Activated naive CD4-positive, alpha-beta T cell treated with anti-CD3 and anti-CD28 coated beads, Interleukin-2, amount 50 U/mL, for 24 hours (primary cell): ENCODE measurements at regions not wholly inside any gene's neighbourhood (a gene's known extent, or its start where the extent isn't known, plus 50 kb on each side); places are given as distances from the start of the nearest gene placed in this dataset.
"Not testable (repeated sequence)": the region's sequence is repeated elsewhere in the genome, so short reads cannot be mapped to it uniquely, and the experiment has no call there.

ENCODE experiments used
- H3K27ac Mint-ChIP-seq: one replicate; pipeline ENCODE4 v1.8.0; 2021; ENCODE audit warnings: mild to moderate bottlenecking, mixed read lengths
- H3K27me3 Mint-ChIP-seq: one replicate; pipeline ENCODE4 v1.8.0; 2021; ENCODE audit warnings: mixed read lengths
- H3K36me3 Mint-ChIP-seq: one replicate; pipeline ENCODE4 v1.8.0; 2021; ENCODE audit warnings: mixed read lengths
- H3K4me1 Mint-ChIP-seq: one replicate; pipeline ENCODE4 v1.8.0; 2021; ENCODE audit warnings: mixed read lengths
- H3K4me3 Mint-ChIP-seq: one replicate; pipeline ENCODE4 v1.8.0; 2021; ENCODE audit warnings: mild to moderate bottlenecking, mixed read lengths
- H3K9me3 Mint-ChIP-seq: one replicate; pipeline ENCODE4 v1.8.0; 2021; ENCODE audit warnings: mixed read lengths

DNA sequence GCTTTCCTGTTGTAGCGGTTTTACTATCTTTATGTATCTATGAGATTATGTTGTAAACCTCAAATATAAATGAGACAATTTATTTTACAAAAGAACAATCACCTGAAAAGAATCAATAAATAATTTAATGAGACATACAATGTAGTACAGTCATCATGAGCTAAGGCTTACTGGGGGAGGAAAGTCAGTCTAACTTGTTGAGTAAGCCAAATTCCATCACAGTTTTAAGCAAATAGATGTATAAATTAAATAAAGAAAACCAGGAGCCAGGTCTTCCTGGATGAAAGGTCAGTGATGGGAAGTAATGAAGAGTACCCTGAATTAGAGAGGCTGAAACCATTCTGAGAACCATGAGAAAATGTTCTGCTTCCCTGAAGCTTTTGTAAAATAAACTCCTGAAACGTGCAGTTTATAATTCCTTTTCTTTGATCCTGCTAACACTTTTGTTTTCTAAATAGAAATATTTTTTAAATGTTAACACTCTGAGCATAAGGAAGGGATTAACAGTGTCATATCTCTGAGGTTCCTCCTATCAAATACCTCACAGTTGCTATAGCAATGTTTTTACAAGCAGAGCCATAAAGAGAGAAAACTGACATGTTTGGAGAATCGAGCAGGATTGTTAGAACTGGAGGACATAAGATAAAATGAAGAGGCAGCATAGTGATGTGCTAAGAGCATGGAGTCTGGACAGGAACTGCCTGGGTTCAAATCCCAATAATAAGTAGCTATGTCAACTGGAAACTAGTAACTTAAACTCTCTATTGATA lies 444.9 kb upstream of the FOXG1 start:
- H3K4me3 Mint-ChIP-seq, result no peak overlapping the region
- no peaks in the 10 kb centered on the region for H3K9me3 Mint-ChIP-seq
- H3K4me1 Mint-ChIP-seq, result no peaks in the 10 kb centered on the region
- no peaks in the 10 kb centered on the region for H3K36me3 Mint-ChIP-seq
- H3K27ac Mint-ChIP-seq, result no peak overlapping the region
- H3K27me3 Mint-ChIP-seq, result no peaks in the 10 kb centered on the region

DNA sequence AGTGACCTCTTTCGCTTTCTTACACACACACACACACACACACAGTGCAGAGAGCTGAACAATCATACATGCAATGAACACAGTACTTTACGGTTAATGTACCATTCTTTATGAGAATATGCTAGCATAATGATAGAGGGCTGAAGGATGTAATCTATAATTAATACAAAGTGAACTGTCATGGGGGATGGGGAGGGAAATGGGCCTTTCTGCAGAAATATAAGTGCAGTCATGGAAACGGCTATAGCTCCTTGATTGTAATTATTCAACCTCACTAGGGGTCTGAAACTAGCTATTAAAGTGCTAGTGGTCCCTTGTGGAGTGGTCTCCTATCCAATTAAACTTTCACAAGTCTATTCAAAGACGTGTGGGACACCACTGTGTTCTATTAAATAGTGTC lies 443.2 kb upstream of the FOXG1 start:
- no peaks in the 10 kb centered on the region for H3K9me3 Mint-ChIP-seq
- H3K36me3 Mint-ChIP-seq, result no peaks in the 10 kb centered on the region
- no peak overlapping the region for H3K27ac Mint-ChIP-seq
- no peaks in the 10 kb centered on the region for H3K27me3 Mint-ChIP-seq
- H3K4me3 Mint-ChIP-seq, result no peak overlapping the region
- H3K4me1 Mint-ChIP-seq, result no peaks in the 10 kb centered on the region

DNA sequence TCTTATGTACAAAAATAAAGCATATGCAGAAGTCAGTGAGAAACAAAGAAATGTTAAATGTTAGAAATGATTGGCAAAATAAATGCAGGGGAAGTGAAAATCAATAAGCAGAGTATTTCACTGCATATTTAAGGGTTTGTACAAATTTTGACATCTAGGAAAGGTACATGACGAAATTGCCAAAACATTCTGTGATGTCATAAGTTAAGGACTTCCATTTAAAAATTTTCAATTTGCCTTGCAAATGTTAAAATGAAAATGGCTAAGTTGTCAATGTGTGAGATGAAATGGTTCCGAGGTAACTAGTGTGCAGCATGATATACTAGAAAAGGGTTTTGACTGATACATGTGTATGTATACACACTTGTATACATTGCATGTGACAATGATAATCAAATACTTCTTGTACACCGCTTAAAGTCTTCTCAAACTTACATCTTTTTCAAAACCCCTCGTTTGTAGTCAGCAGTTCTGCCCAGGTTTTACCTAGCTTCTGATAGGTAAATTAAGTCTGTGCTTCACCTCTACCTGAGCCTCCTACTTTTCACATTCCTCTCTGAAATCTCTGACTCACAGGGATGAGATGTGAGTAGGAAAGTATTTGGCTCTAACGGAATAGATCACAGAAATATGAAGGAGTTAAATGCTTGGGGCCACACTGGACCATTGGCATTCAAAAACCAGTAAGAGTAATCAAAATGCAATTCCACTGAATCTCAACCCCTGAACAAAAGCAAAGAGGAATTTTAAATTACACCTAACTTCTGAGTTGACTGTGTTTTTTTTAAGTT lies 442.4 kb upstream of the FOXG1 start:
- H3K4me3 Mint-ChIP-seq, result no peak overlapping the region
- H3K27me3 Mint-ChIP-seq, result no peaks in the 10 kb centered on the region
- H3K36me3 Mint-ChIP-seq, result no peaks in the 10 kb centered on the region
- H3K9me3 Mint-ChIP-seq, result no peaks in the 10 kb centered on the region
- H3K4me1 Mint-ChIP-seq, result no peaks in the 10 kb centered on the region
- H3K27ac Mint-ChIP-seq, result no peak overlapping the region

DNA sequence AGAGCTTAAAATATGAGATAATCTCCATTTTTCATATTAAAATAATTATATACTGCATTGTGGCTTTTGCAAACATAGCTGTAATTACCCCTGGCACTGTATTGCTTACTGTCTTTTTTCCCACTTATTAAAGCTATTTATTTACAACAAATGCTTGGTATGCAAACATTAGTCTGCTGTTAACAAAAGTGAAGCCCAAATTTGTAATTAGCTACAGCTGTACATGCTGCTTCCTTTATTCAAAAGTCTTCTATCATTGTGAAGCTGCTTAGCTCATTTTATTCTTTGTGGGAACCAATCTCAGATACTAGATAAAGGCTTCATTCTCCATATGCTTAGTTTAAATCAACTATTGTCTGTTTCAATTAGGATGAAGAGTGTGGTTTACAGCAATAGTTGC lies 425.8 kb upstream of the FOXG1 start:
- H3K9me3 Mint-ChIP-seq, result no peaks in the 10 kb centered on the region
- no peaks in the 10 kb centered on the region for H3K36me3 Mint-ChIP-seq
- H3K27ac Mint-ChIP-seq, result no peak overlapping the region
- no peaks in the 10 kb centered on the region for H3K27me3 Mint-ChIP-seq
- H3K4me1 Mint-ChIP-seq, result no peaks in the 10 kb centered on the region
- no peak overlapping the region for H3K4me3 Mint-ChIP-seq

DNA sequence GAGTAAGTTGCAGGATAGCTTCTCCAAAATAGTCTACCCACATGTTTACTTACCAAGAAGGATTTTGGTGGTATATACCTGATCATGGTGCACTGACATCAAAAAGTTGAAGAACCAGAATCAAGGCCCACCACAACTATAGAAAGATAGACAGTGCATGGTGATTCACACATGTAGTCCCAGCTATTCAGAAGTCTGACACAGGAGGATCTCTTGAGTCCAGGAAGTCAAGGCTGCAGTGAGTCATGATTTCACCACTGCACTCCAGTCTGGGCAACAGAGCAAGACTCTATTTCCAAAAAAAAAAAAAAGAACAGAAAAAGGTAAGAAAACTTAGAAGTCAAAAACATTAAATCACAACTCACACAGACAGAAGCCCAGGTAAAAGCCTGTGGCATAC lies 422.2 kb upstream of the FOXG1 start:
- Mint-ChIP-seq H3K4me3 (no peak overlapping the region), H3K36me3 (no peaks in the 10 kb centered on the region), H3K27me3 (no peaks in the 10 kb centered on the region), H3K9me3 (peaks cover 11% of the 10 kb centered on the region), H3K4me1 (no peaks in the 10 kb centered on the region), H3K27ac (no peak overlapping the region)

DNA sequence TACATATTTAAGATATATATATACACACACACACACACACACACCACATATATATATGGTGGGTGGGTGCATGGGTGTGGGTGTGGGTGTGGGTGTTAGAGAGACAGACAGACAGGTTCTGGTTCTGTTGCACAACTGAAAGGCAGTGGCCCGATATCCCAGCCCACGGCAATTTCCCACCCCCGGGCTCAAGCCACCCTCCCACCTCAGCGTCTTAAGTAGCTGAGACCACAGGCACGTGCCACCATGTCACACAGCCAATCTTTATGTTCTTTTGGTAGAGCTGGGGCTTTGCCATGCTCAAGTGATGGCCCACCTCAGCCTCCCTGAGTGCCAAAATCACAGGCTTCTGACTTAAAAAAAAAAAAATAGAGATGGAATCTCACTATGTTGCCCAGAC lies 417.8 kb upstream of the FOXG1 start:
- Mint-ChIP-seq H3K36me3 (no peaks in the 10 kb centered on the region), H3K27ac (no peak overlapping the region), H3K27me3 (no peaks in the 10 kb centered on the region), H3K9me3 (peaks cover 18% of the 10 kb centered on the region), H3K4me1 (no peaks in the 10 kb centered on the region), H3K4me3 (no peak overlapping the region)

DNA sequence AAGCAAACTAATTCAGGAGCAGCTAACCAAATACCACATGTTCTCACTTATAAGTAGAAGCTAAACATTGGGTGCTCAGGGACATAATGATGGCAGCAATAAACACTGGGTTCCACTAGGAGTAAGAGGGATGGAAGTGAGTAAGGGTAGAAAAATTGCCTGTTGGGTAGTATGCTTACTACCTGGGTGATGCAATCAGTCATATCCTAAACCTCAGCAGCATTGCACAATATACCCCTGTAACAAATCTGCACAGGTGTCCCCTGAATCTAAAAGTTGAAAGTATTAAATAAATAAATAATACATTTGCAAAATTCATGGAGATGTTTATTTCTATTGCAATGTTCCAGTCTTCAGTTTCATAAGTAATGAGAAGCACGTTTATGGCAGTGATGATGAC lies 409.8 kb upstream of the FOXG1 start:
- Mint-ChIP-seq H3K27me3 (no peaks in the 10 kb centered on the region), H3K4me3 (no peak overlapping the region), H3K9me3 (peaks cover 21% of the 10 kb centered on the region), H3K4me1 (no peaks in the 10 kb centered on the region), H3K27ac (no peak overlapping the region), H3K36me3 (no peaks in the 10 kb centered on the region)

DNA sequence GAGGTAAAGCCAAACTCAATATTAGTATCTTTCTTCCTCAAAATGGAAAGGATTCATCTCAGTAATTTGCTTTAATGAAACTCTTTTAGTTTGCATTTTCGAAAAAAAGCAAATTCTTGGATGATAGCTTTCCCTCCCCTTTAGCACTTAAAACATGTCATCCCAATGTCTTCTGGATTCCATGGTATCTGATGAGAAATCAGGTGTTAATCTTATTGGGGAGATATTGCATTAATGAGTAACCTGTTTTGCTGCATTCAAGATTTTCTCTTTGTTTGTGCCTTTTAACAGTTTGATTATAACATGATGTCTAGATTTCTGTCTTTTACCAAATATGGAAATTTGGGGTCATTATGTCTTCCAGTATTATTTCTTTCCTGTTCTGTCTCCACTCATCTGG lies 405.1 kb upstream of the FOXG1 start:
- Mint-ChIP-seq H3K27me3 (no peaks in the 10 kb centered on the region), H3K4me1 (no peaks in the 10 kb centered on the region), H3K4me3 (no peak overlapping the region), H3K27ac (no peak overlapping the region), H3K9me3 (peaks cover 29% of the 10 kb centered on the region), H3K36me3 (no peaks in the 10 kb centered on the region)

DNA sequence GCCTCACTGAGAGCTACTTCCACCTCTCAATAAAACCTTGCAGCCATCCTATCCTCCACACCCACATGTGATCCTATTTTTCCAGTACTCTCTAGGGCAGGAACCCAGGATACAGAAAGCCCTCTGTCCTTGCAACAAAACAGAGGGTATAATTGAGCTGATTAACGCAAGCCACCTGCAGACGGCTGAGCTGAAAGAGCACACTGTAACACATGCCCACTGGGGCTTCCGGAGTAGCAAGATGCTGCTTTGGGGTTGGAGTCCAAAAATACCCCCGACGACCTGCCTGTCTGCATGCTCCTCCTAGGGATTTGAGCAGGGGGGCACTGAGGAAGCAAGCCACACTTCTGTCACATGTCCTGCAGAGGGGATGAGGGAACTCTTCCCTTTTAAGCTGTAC lies 401.1 kb upstream of the FOXG1 start:
- H3K27ac Mint-ChIP-seq, result no peak overlapping the region
- H3K9me3 Mint-ChIP-seq, result peaks cover 27% of the 10 kb centered on the region
- H3K4me3 Mint-ChIP-seq, result no peak overlapping the region
- H3K36me3 Mint-ChIP-seq, result no peaks in the 10 kb centered on the region
- H3K27me3 Mint-ChIP-seq, result no peaks in the 10 kb centered on the region
- no peaks in the 10 kb centered on the region for H3K4me1 Mint-ChIP-seq

DNA sequence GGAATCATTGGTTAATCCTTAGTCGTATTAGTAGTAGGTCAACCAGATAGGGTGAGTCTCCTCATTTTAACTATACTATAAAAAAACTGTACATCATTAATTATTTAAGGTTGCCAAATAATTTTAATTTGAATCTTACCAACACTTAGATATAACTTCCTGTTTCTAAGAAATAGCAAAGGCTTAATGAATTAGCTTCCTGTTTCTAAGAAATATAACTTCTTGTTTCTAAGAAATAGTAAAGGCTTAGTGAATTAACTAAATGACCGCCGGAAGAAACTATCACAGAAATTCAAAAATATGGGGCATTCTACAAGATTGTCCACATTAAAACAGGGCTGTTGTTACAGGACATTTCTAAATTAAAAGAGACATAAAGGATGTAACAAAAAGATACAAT lies 392.9 kb upstream of the FOXG1 start:
- Mint-ChIP-seq H3K36me3 (no peaks in the 10 kb centered on the region), H3K4me1 (no peaks in the 10 kb centered on the region), H3K27ac (no peak overlapping the region), H3K9me3 (no peaks in the 10 kb centered on the region), H3K27me3 (no peaks in the 10 kb centered on the region), H3K4me3 (no peak overlapping the region)

DNA sequence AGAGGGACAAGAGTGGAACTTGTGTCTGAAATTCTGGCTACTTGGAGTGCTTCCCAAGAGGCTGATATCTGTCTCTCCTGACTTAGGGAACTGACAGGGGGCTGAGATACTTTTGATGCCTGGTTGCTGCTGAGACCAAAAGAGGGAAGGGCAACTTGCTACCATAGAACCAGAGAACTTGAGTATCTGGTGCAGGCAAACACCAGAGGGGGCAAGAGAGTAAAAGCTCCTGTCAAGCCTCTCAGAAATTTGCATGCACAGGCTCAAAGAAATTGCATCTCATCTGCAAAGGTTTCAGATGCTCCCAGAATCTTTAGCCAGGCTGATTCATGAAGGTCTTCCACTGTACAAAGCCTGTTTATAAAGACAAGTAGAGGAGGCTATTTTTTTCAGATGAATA lies 391.3 kb upstream of the FOXG1 start:
- Mint-ChIP-seq H3K4me1 (no peaks in the 10 kb centered on the region), H3K27ac (no peak overlapping the region), H3K4me3 (no peak overlapping the region), H3K27me3 (no peaks in the 10 kb centered on the region), H3K9me3 (peaks cover 2% of the 10 kb centered on the region), H3K36me3 (no peaks in the 10 kb centered on the region)

DNA sequence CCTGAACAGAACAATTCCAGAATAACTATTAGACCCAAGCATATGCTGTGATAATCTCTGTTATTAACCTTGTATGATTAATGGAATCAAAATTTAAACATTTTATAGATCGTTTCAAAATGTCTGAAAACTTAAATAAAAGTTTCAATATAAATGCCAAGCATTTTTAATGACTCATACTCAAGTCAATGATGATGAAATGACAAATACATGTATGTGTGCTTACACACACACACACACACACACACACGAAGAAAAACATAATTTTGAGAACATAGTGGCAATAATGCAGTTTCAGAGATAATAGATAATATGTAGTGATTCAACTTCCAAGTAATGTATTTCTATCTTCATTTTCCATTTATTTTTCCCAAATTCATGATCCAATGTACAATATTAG lies 384.9 kb upstream of the FOXG1 start:
- H3K4me3 Mint-ChIP-seq, result no peak overlapping the region
- H3K9me3 Mint-ChIP-seq, result peaks cover 8% of the 10 kb centered on the region
- no peaks in the 10 kb centered on the region for H3K36me3 Mint-ChIP-seq
- no peaks in the 10 kb centered on the region for H3K27me3 Mint-ChIP-seq
- H3K4me1 Mint-ChIP-seq, result no peaks in the 10 kb centered on the region
- no peak overlapping the region for H3K27ac Mint-ChIP-seq

DNA sequence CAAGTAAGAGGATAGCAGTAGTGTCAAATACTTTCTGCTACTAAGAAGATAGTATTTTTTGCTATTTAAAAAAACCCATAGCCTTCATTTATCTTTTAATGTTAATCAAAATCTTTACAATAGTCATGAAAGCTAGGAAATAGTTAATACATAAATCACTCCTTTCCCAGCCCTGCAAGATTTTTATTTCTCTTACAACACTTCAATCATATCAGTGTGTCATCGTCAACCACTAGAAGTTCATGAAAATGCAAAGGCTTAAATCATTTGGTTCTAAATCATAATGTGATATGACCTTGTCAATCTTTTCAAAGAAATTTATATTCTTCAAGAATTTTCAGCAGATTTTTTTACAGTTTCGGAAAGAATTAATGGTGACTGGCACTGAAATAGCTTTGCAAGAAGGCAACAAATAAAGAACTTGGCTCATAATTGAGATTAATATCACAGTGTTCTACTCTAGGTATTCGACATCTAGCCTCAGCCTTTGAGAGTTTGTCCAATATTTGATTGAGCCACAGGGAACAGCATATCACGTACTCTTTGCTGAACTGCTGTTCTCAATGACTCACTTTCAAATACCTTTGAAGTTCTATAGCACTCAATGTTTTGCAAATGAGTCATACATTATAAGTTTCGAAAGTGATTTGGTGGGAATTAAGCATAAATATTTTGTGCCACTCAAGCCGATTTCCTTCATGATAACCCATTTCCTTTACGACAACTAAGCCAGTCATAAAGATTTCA lies 384.0 kb upstream of the FOXG1 start:
- no peak overlapping the region for H3K4me3 Mint-ChIP-seq
- no peaks in the 10 kb centered on the region for H3K27me3 Mint-ChIP-seq
- peaks cover 8% of the 10 kb centered on the region for H3K9me3 Mint-ChIP-seq
- no peaks in the 10 kb centered on the region for H3K4me1 Mint-ChIP-seq
- H3K27ac Mint-ChIP-seq, result no peak overlapping the region
- no peaks in the 10 kb centered on the region for H3K36me3 Mint-ChIP-seq

DNA sequence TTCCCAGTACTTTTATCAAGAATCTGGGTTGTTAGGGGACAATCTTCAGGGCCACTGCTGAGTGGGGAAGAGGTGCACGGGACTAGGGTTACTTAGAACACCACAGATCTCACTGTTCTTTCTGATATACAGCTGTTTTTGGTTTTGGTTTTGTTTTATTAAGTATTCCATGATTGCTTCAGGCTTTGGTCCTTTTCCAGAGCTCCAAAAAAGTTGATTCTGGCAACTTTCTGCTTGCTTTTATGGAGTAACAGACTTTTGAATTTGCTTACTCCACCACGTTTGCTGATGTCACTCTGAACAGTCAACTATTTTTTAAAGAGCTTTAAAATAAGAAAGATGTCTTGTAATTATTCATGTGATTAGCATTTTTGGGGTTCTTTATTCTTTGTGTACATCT lies 368.1 kb upstream of the FOXG1 start:
- peaks cover 5% of the 10 kb centered on the region for H3K9me3 Mint-ChIP-seq
- no peak overlapping the region for H3K27ac Mint-ChIP-seq
- H3K36me3 Mint-ChIP-seq, result no peaks in the 10 kb centered on the region
- no peak overlapping the region for H3K4me3 Mint-ChIP-seq
- no peaks in the 10 kb centered on the region for H3K4me1 Mint-ChIP-seq
- no peaks in the 10 kb centered on the region for H3K27me3 Mint-ChIP-seq

DNA sequence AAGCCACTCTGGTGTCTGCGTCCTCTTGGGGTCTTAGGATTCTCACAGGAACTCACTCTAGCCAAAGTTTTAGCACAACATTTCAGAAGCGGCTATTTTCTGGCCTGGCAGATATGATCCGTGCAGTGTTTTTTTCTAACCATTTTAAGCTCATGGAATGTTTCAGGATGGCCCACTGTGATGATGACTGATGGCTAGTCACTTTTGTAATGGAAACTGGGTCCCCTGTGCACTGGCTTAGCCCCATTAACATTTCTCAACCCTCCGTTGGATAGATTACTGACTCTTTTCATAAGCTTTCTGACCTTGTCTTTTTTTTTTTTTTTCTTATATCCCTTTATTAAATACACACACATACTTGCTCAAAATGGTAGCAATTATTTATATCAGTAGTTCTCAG lies 364.9 kb upstream of the FOXG1 start:
- not testable (repeated sequence) for H3K27ac Mint-ChIP-seq, H3K36me3 Mint-ChIP-seq, H3K4me3 Mint-ChIP-seq, H3K27me3 Mint-ChIP-seq, H3K4me1 Mint-ChIP-seq, H3K9me3 Mint-ChIP-seq

DNA sequence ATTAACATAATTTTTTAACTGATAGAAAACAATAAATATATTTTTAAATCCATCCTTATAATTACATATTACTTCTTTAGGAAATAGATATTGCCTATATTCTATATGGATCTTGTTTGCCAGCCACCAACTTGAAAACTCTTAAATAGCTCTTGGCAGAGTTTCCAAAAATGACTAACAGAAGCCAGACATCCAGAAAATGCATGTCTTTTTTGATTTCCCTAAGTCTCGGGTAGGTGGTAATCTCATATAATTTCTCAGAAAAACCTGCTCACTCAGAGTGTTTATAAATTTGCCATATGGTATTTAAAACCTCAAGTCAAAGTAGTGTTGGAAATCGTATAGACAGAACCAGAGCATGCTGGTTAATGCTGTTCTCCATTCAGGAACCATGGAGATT lies 360.4 kb upstream of the FOXG1 start:
- Mint-ChIP-seq H3K4me1 (no peaks in the 10 kb centered on the region), H3K27ac (no peak overlapping the region), H3K4me3 (no peak overlapping the region), H3K27me3 (no peaks in the 10 kb centered on the region), H3K36me3 (no peaks in the 10 kb centered on the region), H3K9me3 (peaks cover 16% of the 10 kb centered on the region)
